ENCODE measurements at regions not wholly inside any gene's neighbourhood (a gene's known extent, or its start where the extent isn't known, plus 50 kb on each side); places are given as distances from the start of the nearest gene placed in this dataset.
A peak's percentile ranks its signal among the peaks of the same experiment; 100 is the strongest.

DNA sequence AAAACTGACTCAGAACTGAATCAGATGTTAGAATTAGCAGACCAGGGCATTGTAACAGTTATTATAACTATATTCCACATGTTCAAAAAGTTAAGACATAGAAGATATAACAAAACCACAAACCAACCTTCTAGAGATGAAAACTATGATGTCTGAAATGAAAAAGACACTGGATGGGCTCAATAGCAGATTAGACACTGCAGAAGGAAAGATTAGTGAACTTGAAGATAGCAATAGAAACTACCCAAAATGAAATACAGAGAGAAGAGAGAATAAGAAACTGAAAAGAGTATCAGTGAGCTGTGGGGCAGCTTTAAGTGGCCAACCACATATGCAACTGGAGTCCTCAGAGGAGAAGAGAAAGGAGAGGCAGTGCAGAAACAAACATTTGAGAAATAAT, 132.0 kb upstream of the ATP2B2 start:
- Mint-ChIP-seq H3K9me3 (peaks cover 2 to 33% (median 26%) of the 10 kb centered on the region in 8 donors), H3K4me1 (no peaks in the 10 kb centered on the region), H3K36me3 (peaks cover 0 to 3% of the 10 kb centered on the region in 2 donors), H3K4me3 (no peak overlapping the region), H3K27me3 (peaks cover 15 to 18% of the 10 kb centered on the region in 2 donors), H3K27ac (no peak overlapping the region)
- H3K4me3 ChIP-seq (ENCODE audit: low read length in 2 of 2): no peak overlapping the region
- no peaks in the 10 kb centered on the region for H3K27me3 ChIP-seq (ENCODE audit: insufficient read depth, low read length)
- H3K9me3 ChIP-seq (ENCODE audit: control insufficient read depth in 1 of 2, low read length in 2 of 2): no peaks in the 10 kb centered on the region
- H3K36me3 ChIP-seq (ENCODE audit: insufficient read depth, low read length): no peaks in the 10 kb centered on the region
- no peaks in the 10 kb centered on the region for H3K4me1 ChIP-seq (ENCODE audit: insufficient read depth, low read length)
- intact Hi-C loops (cut with micrococcal nuclease): no loop called here
- ChIA-PET POLR2A (ENCODE audit: partially characterized antibody) (no interaction called here), CTCF (ENCODE audit: partially characterized antibody) (no interaction called here)
- DNase-seq: no peak
- no peak overlapping the region for H3K27ac ChIP-seq (ENCODE audit: low read depth, low read length)

DNA sequence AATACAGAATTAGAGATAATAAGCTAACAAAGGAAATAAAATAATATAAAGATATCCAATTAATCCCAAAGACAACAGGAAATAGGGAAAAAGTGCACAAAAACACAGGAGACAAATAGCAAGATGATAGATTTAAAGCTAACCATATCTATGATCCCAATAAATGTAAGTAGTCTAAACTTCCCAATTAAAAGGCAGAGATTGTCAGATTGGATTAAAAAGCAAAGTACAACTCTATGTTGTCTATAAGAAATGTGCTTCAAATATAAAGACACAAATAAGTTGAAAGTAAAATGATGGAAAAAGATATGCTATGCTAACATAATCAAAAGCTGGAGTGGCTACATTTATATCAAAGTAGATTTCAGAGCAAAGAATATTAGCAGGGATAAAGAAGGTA, 133.1 kb upstream of the ATP2B2 start:
- Mint-ChIP-seq H3K9me3 (peaks cover 2 to 33% (median 26%) of the 10 kb centered on the region in 8 donors), H3K27ac (no peak overlapping the region), H3K36me3 (peaks cover 0 to 3% of the 10 kb centered on the region in 2 donors), H3K27me3 (peaks cover 17 to 23% of the 10 kb centered on the region in 2 donors), H3K4me1 (no peaks in the 10 kb centered on the region), H3K4me3 (no peak overlapping the region)
- ChIA-PET POLR2A (ENCODE audit: partially characterized antibody) (no interaction called here), CTCF (ENCODE audit: partially characterized antibody) (no interaction called here)
- Histone ChIP-seq H3K4me3 (ENCODE audit: low read length in 2 of 2) (no peak overlapping the region), H3K27me3 (ENCODE audit: insufficient read depth, low read length) (no peaks in the 10 kb centered on the region), H3K9me3 (ENCODE audit: control insufficient read depth in 1 of 2, low read length in 2 of 2) (no peaks in the 10 kb centered on the region), H3K4me1 (ENCODE audit: insufficient read depth, low read length) (no peaks in the 10 kb centered on the region), H3K36me3 (ENCODE audit: insufficient read depth, low read length) (no peaks in the 10 kb centered on the region), H3K27ac (ENCODE audit: low read depth, low read length) (no peak overlapping the region)
- intact Hi-C loops (cut with micrococcal nuclease): no loop called here
- no peak for DNase-seq

DNA sequence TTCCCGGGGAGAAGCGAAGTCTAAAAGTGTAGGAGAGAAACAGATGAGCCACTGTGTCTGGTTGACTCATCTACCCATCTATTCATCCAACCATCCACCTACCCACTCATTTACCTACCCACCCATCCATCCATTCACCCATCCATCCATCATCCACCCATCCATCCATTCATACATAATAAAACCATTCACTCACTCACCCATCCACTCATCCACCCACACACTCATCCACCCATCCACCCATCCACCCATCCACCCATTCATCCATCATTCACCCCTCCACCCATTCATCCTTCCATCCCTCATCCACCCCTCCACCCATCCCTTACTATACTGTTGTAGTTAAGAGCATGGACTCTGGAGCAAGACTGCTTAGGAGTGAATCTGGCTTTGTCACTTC, 136.4 kb upstream of the ATP2B2 start:
- H3K4me1 ChIP-seq (ENCODE audit: insufficient read depth, low read length): no peaks in the 10 kb centered on the region
- peaks cover 19 to 30% of the 10 kb centered on the region in 2 donors for H3K27me3 Mint-ChIP-seq
- H3K4me1 Mint-ChIP-seq: no peaks in the 10 kb centered on the region
- H3K36me3 ChIP-seq (ENCODE audit: insufficient read depth, low read length): no peaks in the 10 kb centered on the region
- DNase-seq: no peak
- peaks cover 2 to 27% (median 22%) of the 10 kb centered on the region in 8 donors for H3K9me3 Mint-ChIP-seq
- no peak overlapping the region for H3K4me3 Mint-ChIP-seq
- ChIA-PET CTCF (ENCODE audit: partially characterized antibody) (no interaction called here), POLR2A (ENCODE audit: partially characterized antibody) (no interaction called here)
- no peak overlapping the region for H3K27ac ChIP-seq (ENCODE audit: low read depth, low read length)
- no peak overlapping the region for H3K27ac Mint-ChIP-seq
- peaks cover 0 to 3% of the 10 kb centered on the region in 2 donors for H3K36me3 Mint-ChIP-seq
- H3K27me3 ChIP-seq (ENCODE audit: insufficient read depth, low read length): no peaks in the 10 kb centered on the region
- intact Hi-C loops (cut with micrococcal nuclease): no loop called here
- H3K4me3 ChIP-seq (ENCODE audit: low read length in 2 of 2): no peak overlapping the region
- H3K9me3 ChIP-seq (ENCODE audit: control insufficient read depth in 1 of 2, low read length in 2 of 2): no peaks in the 10 kb centered on the region

DNA sequence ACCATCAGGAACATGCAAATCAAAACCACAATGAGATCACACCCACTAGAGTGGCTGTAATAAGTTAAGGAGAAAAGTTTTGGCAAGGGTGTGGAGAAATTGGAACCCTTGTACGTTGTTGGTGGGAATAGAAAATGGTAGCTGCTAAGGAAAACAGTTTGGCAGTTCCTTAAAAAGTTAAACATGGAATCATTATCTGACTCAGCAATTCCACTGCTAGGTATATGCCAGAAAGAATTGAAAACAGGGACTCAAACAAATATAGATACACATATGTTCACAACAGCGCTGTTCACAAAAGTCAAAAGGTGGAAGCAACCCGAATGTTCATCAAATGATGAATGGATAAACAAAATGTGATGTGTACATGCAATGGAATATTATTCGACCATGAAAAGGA, 138.8 kb upstream of the ATP2B2 start:
- H3K4me3 ChIP-seq (ENCODE audit: low read length in 2 of 2): no peak overlapping the region
- no peaks in the 10 kb centered on the region for H3K36me3 ChIP-seq (ENCODE audit: insufficient read depth, low read length)
- Mint-ChIP-seq H3K36me3 (no peaks in the 10 kb centered on the region), H3K27me3 (peaks cover 19 to 24% of the 10 kb centered on the region in 2 donors), H3K4me1 (no peaks in the 10 kb centered on the region), H3K4me3 (peak overlapping the region in 1 of 8 donors; percentile 7), H3K27ac (no peak overlapping the region), H3K9me3 (peaks cover 0 to 8% (median under 1%) of the 10 kb centered on the region in 8 donors)
- H3K27ac ChIP-seq (ENCODE audit: low read depth, low read length): no peak overlapping the region
- POLR2A ChIA-PET (ENCODE audit: partially characterized antibody): no interaction called here
- no peaks in the 10 kb centered on the region for H3K27me3 ChIP-seq (ENCODE audit: insufficient read depth, low read length)
- CTCF ChIA-PET (ENCODE audit: partially characterized antibody): no interaction called here
- no peaks in the 10 kb centered on the region for H3K9me3 ChIP-seq (ENCODE audit: control insufficient read depth in 1 of 2, low read length in 2 of 2)
- H3K4me1 ChIP-seq (ENCODE audit: insufficient read depth, low read length): no peaks in the 10 kb centered on the region
- intact Hi-C loops (cut with micrococcal nuclease): no loop called here
- DNase-seq: no peak

DNA sequence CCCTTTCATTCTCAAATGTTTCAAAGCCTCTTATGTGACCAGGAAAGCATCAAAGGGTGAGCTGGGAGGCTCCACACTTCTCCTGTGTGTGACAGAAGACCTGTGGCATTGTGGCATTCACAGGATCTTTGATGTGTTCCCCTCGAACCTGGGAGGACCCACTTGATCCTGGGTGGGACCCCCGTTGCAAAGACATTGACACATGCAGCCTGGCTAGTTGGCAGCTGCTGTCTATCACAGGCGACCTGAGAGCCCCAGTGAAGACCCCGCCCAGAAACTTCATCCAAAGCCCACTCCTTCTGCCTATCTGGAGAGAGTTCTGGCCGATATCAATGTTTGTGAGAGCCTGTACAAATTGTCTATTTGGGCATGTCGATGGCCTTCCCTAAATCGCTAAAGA, 140.4 kb upstream of the ATP2B2 start:
- peaks cover 15 to 17% of the 10 kb centered on the region in 2 donors for H3K27me3 Mint-ChIP-seq
- H3K27me3 ChIP-seq (ENCODE audit: insufficient read depth, low read length): no peaks in the 10 kb centered on the region
- no peaks in the 10 kb centered on the region for H3K4me1 ChIP-seq (ENCODE audit: insufficient read depth, low read length)
- ChIA-PET POLR2A (ENCODE audit: partially characterized antibody) (no interaction called here), CTCF (ENCODE audit: partially characterized antibody) (no interaction called here)
- H3K36me3 Mint-ChIP-seq: no peaks in the 10 kb centered on the region
- H3K27ac ChIP-seq (ENCODE audit: low read depth, low read length): no peak overlapping the region
- no peak overlapping the region for H3K4me3 ChIP-seq (ENCODE audit: low read length in 2 of 2)
- intact Hi-C loops (cut with micrococcal nuclease): no loop called here
- no peak overlapping the region for H3K27ac Mint-ChIP-seq
- H3K4me3 Mint-ChIP-seq: no peak overlapping the region
- no peaks in the 10 kb centered on the region for H3K4me1 Mint-ChIP-seq
- H3K9me3 Mint-ChIP-seq: peaks cover 0 to under 1% (median 0%) of the 10 kb centered on the region in 8 donors
- no peaks in the 10 kb centered on the region for H3K9me3 ChIP-seq (ENCODE audit: control insufficient read depth in 1 of 2, low read length in 2 of 2)
- H3K36me3 ChIP-seq (ENCODE audit: insufficient read depth, low read length): no peaks in the 10 kb centered on the region
- DNase-seq: no peak

DNA sequence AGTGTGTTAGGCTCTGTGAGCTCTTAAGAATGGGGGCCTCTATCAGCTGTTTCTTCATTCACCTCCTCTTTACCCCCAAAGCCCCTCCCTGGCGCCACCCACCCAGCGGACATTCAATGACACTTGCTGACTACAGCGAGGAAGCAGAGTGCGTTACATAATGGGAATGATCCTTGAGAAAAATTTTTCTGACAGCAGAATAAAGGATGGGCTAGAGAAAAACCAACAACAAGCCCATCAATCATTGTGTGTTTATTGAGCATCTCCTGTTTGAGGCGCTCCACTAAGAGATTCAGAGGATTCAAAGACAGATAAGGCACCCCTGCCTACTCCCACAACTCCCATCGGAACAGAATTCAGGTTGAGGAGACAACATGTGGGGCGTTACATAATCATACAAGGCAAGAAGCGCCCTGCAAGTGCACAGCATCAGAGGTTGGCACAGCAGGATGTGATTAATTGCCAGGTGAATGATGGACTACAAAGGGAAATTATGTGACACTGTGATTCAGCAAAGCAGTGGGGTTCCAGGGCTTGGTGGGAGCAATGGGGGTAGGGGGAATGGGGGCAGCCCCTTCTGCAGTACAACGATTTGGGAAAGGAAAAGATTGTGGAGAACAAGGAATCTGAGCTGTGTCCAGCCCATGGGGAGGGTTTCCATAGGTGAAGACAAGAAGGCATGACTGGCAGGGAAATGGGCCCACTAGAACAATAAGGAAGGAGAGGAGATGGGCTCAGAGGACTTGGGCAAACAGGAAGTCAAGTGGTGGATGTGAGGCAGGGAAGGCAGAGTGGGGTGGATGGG, 141.3 kb upstream of the ATP2B2 start:
- ChIA-PET POLR2A (ENCODE audit: partially characterized antibody) (no interaction called here), CTCF (ENCODE audit: partially characterized antibody) (no interaction called here)
- Mint-ChIP-seq H3K27ac (no peak overlapping the region), H3K4me3 (no peak overlapping the region), H3K4me1 (no peaks in the 10 kb centered on the region), H3K9me3 (peaks cover 0 to 8% (median 3%) of the 10 kb centered on the region in 8 donors), H3K36me3 (no peaks in the 10 kb centered on the region), H3K27me3 (peaks cover 12 to 17% of the 10 kb centered on the region in 2 donors)
- Histone ChIP-seq H3K9me3 (ENCODE audit: control insufficient read depth in 1 of 2, low read length in 2 of 2) (no peaks in the 10 kb centered on the region), H3K36me3 (ENCODE audit: insufficient read depth, low read length) (no peaks in the 10 kb centered on the region), H3K4me1 (ENCODE audit: insufficient read depth, low read length) (no peaks in the 10 kb centered on the region), H3K4me3 (ENCODE audit: low read length in 2 of 2) (no peak overlapping the region), H3K27ac (ENCODE audit: low read depth, low read length) (no peak overlapping the region), H3K27me3 (ENCODE audit: insufficient read depth, low read length) (no peaks in the 10 kb centered on the region)
- intact Hi-C loops (cut with micrococcal nuclease): no loop called here
- no peak for DNase-seq

DNA sequence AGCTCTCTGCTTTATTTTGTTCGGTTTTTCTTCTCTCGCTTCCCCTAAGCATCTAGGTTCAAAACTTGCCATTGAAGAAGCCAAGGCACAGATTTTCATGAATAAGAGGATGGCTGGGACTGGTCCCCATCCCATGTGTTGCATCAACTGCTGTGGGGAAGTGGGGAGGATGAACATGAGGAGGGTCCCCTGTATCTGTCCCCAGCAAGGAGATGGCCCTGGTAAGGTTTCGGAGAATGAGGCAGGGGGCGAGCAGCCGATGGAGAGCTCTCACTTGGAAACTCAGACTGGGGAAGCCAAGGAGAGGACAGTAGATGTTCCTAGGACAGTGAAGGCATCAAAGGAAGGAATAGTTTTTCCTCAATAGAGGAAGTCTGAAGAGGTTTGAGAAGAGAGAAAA, 142.0 kb upstream of the ATP2B2 start:
- no peak overlapping the region for H3K27ac Mint-ChIP-seq
- POLR2A ChIA-PET (ENCODE audit: partially characterized antibody): no interaction called here

More for the DNA sequence above, 142.0 kb upstream of the ATP2B2 start:
- H3K36me3 Mint-ChIP-seq: no peaks in the 10 kb centered on the region
- H3K4me3 Mint-ChIP-seq: no peak overlapping the region
- H3K27me3 ChIP-seq (ENCODE audit: insufficient read depth, low read length): no peaks in the 10 kb centered on the region
- no peak overlapping the region for H3K4me3 ChIP-seq (ENCODE audit: low read length in 2 of 2)
- peaks cover 12 to 14% of the 10 kb centered on the region in 2 donors for H3K27me3 Mint-ChIP-seq
- no peak overlapping the region for H3K27ac ChIP-seq (ENCODE audit: low read depth, low read length)
- no peaks in the 10 kb centered on the region for H3K9me3 ChIP-seq (ENCODE audit: control insufficient read depth in 1 of 2, low read length in 2 of 2)
- H3K4me1 ChIP-seq (ENCODE audit: insufficient read depth, low read length): no peaks in the 10 kb centered on the region
- intact Hi-C loops (cut with micrococcal nuclease): no loop called here
- no peaks in the 10 kb centered on the region for H3K36me3 ChIP-seq (ENCODE audit: insufficient read depth, low read length)
- DNase-seq: no peak
- CTCF ChIA-PET (ENCODE audit: partially characterized antibody): no interaction called here
- no peaks in the 10 kb centered on the region for H3K4me1 Mint-ChIP-seq
- H3K9me3 Mint-ChIP-seq: peaks cover 0 to 8% (median 3%) of the 10 kb centered on the region in 8 donors
